HepG2 (cell line): ENCODE measurements at regions not wholly inside any gene's neighbourhood (a gene's known extent, or its start where the extent isn't known, plus 50 kb on each side); places are given as distances from the start of the nearest gene placed in this dataset.

Experiments
- ATAC-seq: fragments of 200-7000 bp; cut with Tn5 transposase; 3 replicates; pipeline ENCODE4 v1.9.1; 2020; ENCODE audit warnings: mild to moderate bottlenecking, moderate library complexity
- BruUV-seq: library from RNA; stranded (reverse); fragments of 400-500 nt; replicated peaks from 2 replicates; lab custom pipeline; 2021; lab: Mats Ljungman, UMichigan
- CTCF ChIA-PET: fragments of 300-600 bp; formaldehyde crosslinking; extraction: SDS; loops from one replicate; lab custom pipeline; 2021; ENCODE audit warnings: low total read pairs, inconsistent platforms, low intra/inter-chr PET ratio; lab: Yijun Ruan, JAX
- POLR2A ChIA-PET: fragments of 350-600 bp; sonication (Branson Sonifier 250); formaldehyde crosslinking; loops from one replicate; lab custom pipeline; 2020; ENCODE audit warnings: antibody characterized with exemption, inconsistent platforms; lab: Yijun Ruan, JAX
- DNase-seq: peaks from one replicate; pipeline ENCODE4 v3.0.0-alpha.2; 2015; ENCODE audit warnings: low spot score
- FAIRE-seq: peaks from 3 replicates; lab custom pipeline; 2011; peaks lifted over from hg19 to GRCh38; lab: Jason Lieb, UNC
- H2AFZ ChIP-seq: one replicate; pipeline ENCODE4 v1.6.1; 2011; ENCODE audit warnings: low read length, inconsistent platforms
- H3K27ac ChIP-seq: fragments of 300-600 bp; 3 replicates; pipeline ENCODE4 v1.8.0; 2011; ENCODE audit warnings: mixed run types, mild to moderate bottlenecking, mixed read lengths, low read length, inconsistent platforms; ENCODE audit not compliant: insufficient read depth; ENCODE audit errors: extremely low read length
- H3K27me3 ChIP-seq, 2 experiments: fragments of 200-600 bp in 1 of 2; 2 replicates in 1 of 2; 3 replicates in 1 of 2; pipeline versions ENCODE4 v1.6.0 to v1.8.0; 2011; ENCODE audit warnings: low read length in 2 of 2, mild to moderate bottlenecking in 2 of 2, moderate library complexity in 2 of 2, inconsistent platforms in 1 of 2; ENCODE audit not compliant: insufficient read depth in 2 of 2, control insufficient read depth in 1 of 2
- H3K36me3 ChIP-seq, 2 experiments: fragments of 200-600 bp in 1 of 2; replicated peaks in 1 of 2; 2 replicates in 1 of 2; 3 replicates in 1 of 2; pipeline versions ENCODE4 v1.5.1 to v1.8.0; 2011; ENCODE audit warnings: low read length in 2 of 2, inconsistent platforms in 1 of 2; ENCODE audit not compliant: insufficient read depth in 2 of 2, control insufficient read depth in 1 of 2
- H3K4me1 ChIP-seq: 2 replicates; pipeline ENCODE4 v1.5.1; 2012; ENCODE audit warnings: low read length, inconsistent platforms; ENCODE audit not compliant: insufficient read depth
- H3K4me2 ChIP-seq: 2 replicates; pipeline ENCODE4 v1.6.0; 2011; ENCODE audit warnings: low read depth, low read length, inconsistent platforms
- H3K4me3 ChIP-seq, 3 experiments: fragments of 200-600 bp in 1 of 3; sonication (generic), shearing (Covaris generic) in 1 of 3; replicated peaks in 1 of 3; 2 replicates each; pipeline ENCODE4 v1.5.1; 2011 to 2016; ENCODE audit warnings: low read length in 3 of 3, inconsistent platforms in 2 of 3, low read depth in 2 of 3, mild to moderate bottlenecking in 2 of 3, control low read depth in 1 of 3, mixed read lengths in 1 of 3; ENCODE audit not compliant: insufficient read depth in 1 of 3
- H3K79me2 ChIP-seq: one replicate; pipeline ENCODE4 v1.6.1; 2011; ENCODE audit warnings: low read length, inconsistent platforms; ENCODE audit not compliant: insufficient read depth
- H3K9ac ChIP-seq: 2 replicates; pipeline ENCODE4 v1.6.0; 2011; ENCODE audit warnings: mild to moderate bottlenecking, low read depth, low read length, inconsistent platforms; ENCODE audit not compliant: insufficient read depth
- H3K9me3 ChIP-seq: 2 replicates; pipeline ENCODE4 v1.5.1; 2012; ENCODE audit warnings: mild to moderate bottlenecking, low read length
- H4K20me1 ChIP-seq: 2 replicates; pipeline ENCODE4 v1.6.0; 2011; ENCODE audit warnings: inconsistent platforms, mild to moderate bottlenecking, low read length, moderate library complexity; ENCODE audit not compliant: insufficient read depth
- HNF4A ChIP-seq: sonication (generic); formaldehyde crosslinking; IDR thresholded peaks from 2 replicates; pipeline ENCODE4 v1.4.0; 2020; ENCODE audit warnings: missing genetic modification reagents
- MIER3 ChIP-seq: IDR thresholded peaks from 2 replicates; pipeline ENCODE4 v1.6.1; 2016; ENCODE audit warnings: missing compliant biosample characterization, borderline replicate concordance
- TP53 ChIP-seq: sonication (generic); formaldehyde crosslinking; conservative IDR thresholded peaks from 2 replicates; pipeline ENCODE4 v1.4.0; 2020; ENCODE audit warnings: missing genetic modification reagents
- ZNF17 ChIP-seq: sonication (generic); formaldehyde crosslinking; IDR thresholded peaks from 2 replicates; pipeline ENCODE4 v1.5.0; 2020; ENCODE audit warnings: mild to moderate bottlenecking, missing genetic modification reagents
- ZNF20 ChIP-seq: sonication (generic); formaldehyde crosslinking; IDR thresholded peaks from 2 replicates; pipeline ENCODE4 v1.4.0; 2020; ENCODE audit warnings: mild to moderate bottlenecking, moderate library complexity, missing genetic modification reagents
- ZNF280D ChIP-seq: sonication (generic); formaldehyde crosslinking; IDR thresholded peaks from 2 replicates; pipeline ENCODE4 v1.5.1; 2020; ENCODE audit warnings: mild to moderate bottlenecking, missing genetic modification reagents
- ZNF337 ChIP-seq: sonication (generic); formaldehyde crosslinking; IDR thresholded peaks from 2 replicates; pipeline ENCODE4 v1.5.1; 2020; ENCODE audit warnings: missing genetic modification reagents, low read depth, mild to moderate bottlenecking, borderline replicate concordance
- WGBS: methylation state at CpG from one replicate; pipeline ENCODE4 v1.1.6; 2017; ENCODE audit warnings: low lambda C conversion rate; 5-methylcytosine and 5-hydroxymethylcytosine counted together
- in situ Hi-C: cut with HindIII; loops from 2 replicates; pipeline ENCODE4 v1.10.0; 2017; ENCODE audit warnings: low pct_unique_long_range_greater_than_20kb; ENCODE audit not compliant: extremely low pct_ligation_motif_present
- intact Hi-C: fragments of 100-400 bp; cut with micrococcal nuclease; formaldehyde crosslinking; loops from one replicate; pipeline ENCODE4 v1.10.0; 2022; ENCODE audit not compliant: unreplicated experiment

GRCh38 chr5:17143335-17143734 is 74.1 kb upstream of the BASP1 start:
- in situ Hi-C loops: no loop called here
- Histone ChIP-seq H3K4me2 (no peak overlapping the region), H3K27ac (no peak overlapping the region), H3K9ac (no peak overlapping the region), H2AFZ (no peak overlapping the region), H3K4me1 (no peaks in the 10 kb centered on the region), H3K9me3 (no peaks in the 10 kb centered on the region), H3K79me2 (no peaks in the 10 kb centered on the region), H3K36me3 (no peaks in the 10 kb centered on the region), H3K4me3 (no peak overlapping the region), H4K20me1 (no peaks in the 10 kb centered on the region), H3K27me3 (no peaks in the 10 kb centered on the region)
- CTCF ChIA-PET: no interaction called here
- no TSS peak for BruUV-seq
- ATAC-seq (no peak), FAIRE-seq (no peak), DNase-seq (no peak)
- POLR2A ChIA-PET: no interaction called here
- intact Hi-C loops: no loop called here
- TF ChIP-seq ZNF280D (CRISPR knock-in tag): no peak
- TF ChIP-seq TP53 (CRISPR knock-in tag): no peak
- no peak for TF ChIP-seq MIER3 (CRISPR knock-in tag)
- no peak for TF ChIP-seq ZNF337 (CRISPR knock-in tag)
- TF ChIP-seq ZNF17 (CRISPR knock-in tag): no peak
- no peak for TF ChIP-seq ZNF20 (CRISPR knock-in tag)
- TF ChIP-seq HNF4A: no peak
- TF ChIP-seq, all 625 proteins: peak for 0
- 75% methylated on average over 7 of the region's 7 CpGs for WGBS
